ENCODE measurements at regions not wholly inside any gene's neighbourhood (a gene's known extent, or its start where the extent isn't known, plus 50 kb on each side); places are given as distances from the start of the nearest gene placed in this dataset.

GRCh38 chr16:80489173-80489572 is 51.6 kb upstream of the DYNLRB2 start:
- Mint-ChIP-seq H3K4me3 (no peak overlapping the region), H3K4me1 (ENCODE audit: low read depth) (no peaks in the 10 kb centered on the region), H3K27me3 (ENCODE audit: low read depth) (peaks cover 10% of the 10 kb centered on the region), H3K36me3 (ENCODE audit: low read depth) (no peaks in the 10 kb centered on the region), H3K27ac (no peak overlapping the region), H3K9me3 (ENCODE audit: insufficient read depth) (no peaks in the 10 kb centered on the region)
- no peak for ATAC-seq
- no peak for DNase-seq
- POLR2A ChIA-PET = no interaction called here
- CTCF ChIA-PET = no interaction called here

GRCh38 chr16:80488167-80488566 is 52.6 kb upstream of the DYNLRB2 start:
- no peak for ATAC-seq
- no peaks in the 10 kb centered on the region for H3K9me3 Mint-ChIP-seq (ENCODE audit: insufficient read depth)
- POLR2A ChIA-PET = no interaction called here
- no peaks in the 10 kb centered on the region for H3K4me1 Mint-ChIP-seq (ENCODE audit: low read depth)
- no peaks in the 10 kb centered on the region for H3K36me3 Mint-ChIP-seq (ENCODE audit: low read depth)
- no peak for DNase-seq
- peaks cover 10% of the 10 kb centered on the region for H3K27me3 Mint-ChIP-seq (ENCODE audit: low read depth)
- no peak overlapping the region for H3K4me3 Mint-ChIP-seq
- CTCF ChIA-PET = no interaction called here
- no peak overlapping the region for H3K27ac Mint-ChIP-seq

GRCh38 chr16:80480664-80481063 is 60.1 kb upstream of the DYNLRB2 start:
- H3K4me3 Mint-ChIP-seq = no peak overlapping the region
- CTCF ChIA-PET = no interaction called here
- no peaks in the 10 kb centered on the region for H3K36me3 Mint-ChIP-seq (ENCODE audit: low read depth)
- no peaks in the 10 kb centered on the region for H3K4me1 Mint-ChIP-seq (ENCODE audit: low read depth)
- H3K27ac Mint-ChIP-seq = no peak overlapping the region
- peaks cover 12% of the 10 kb centered on the region for H3K27me3 Mint-ChIP-seq (ENCODE audit: low read depth)
- H3K9me3 Mint-ChIP-seq (ENCODE audit: insufficient read depth) = no peaks in the 10 kb centered on the region
- no peak for ATAC-seq
- POLR2A ChIA-PET = no interaction called here
- DNase-seq = no peak

- no peaks in the 10 kb centered on the region for H3K4me1 Mint-ChIP-seq (ENCODE audit: low read depth)
- H3K36me3 Mint-ChIP-seq (ENCODE audit: low read depth) = no peaks in the 10 kb centered on the region
- H3K27me3 Mint-ChIP-seq (ENCODE audit: low read depth) = peaks cover 9% of the 10 kb centered on the region
- H3K27ac Mint-ChIP-seq = no peak overlapping the region
- DNase-seq (no peak), ATAC-seq (no peak)
- no peak overlapping the region for H3K4me3 Mint-ChIP-seq
- CTCF ChIA-PET = no interaction called here
- no peaks in the 10 kb centered on the region for H3K9me3 Mint-ChIP-seq (ENCODE audit: insufficient read depth)
- POLR2A ChIA-PET = no interaction called here
Observed at GRCh38 chr16:80477838-80478237, 63.0 kb upstream of the DYNLRB2 start.

GRCh38 chr16:80468029-80468428 is 72.8 kb upstream of the DYNLRB2 start:
- Mint-ChIP-seq H3K9me3 (ENCODE audit: insufficient read depth) (no peaks in the 10 kb centered on the region), H3K4me3 (no peak overlapping the region), H3K36me3 (ENCODE audit: low read depth) (no peaks in the 10 kb centered on the region), H3K27me3 (ENCODE audit: low read depth) (no peaks in the 10 kb centered on the region), H3K27ac (no peak overlapping the region), H3K4me1 (ENCODE audit: low read depth) (no peaks in the 10 kb centered on the region)
- ChIA-PET CTCF (interaction anchor here (1.1 kb wide), 1 partner anchor 9 kb away, joined by 3 read pairs; no protein-coding TSS in a partner anchor), POLR2A (no interaction called here)
- no peak for ATAC-seq
- DNase-seq = no peak

- H3K36me3 Mint-ChIP-seq (ENCODE audit: low read depth) = no peaks in the 10 kb centered on the region
- no peaks in the 10 kb centered on the region for H3K9me3 Mint-ChIP-seq (ENCODE audit: insufficient read depth)
- POLR2A ChIA-PET = no interaction called here
- peak; percentile 76 for ATAC-seq
- H3K27me3 Mint-ChIP-seq (ENCODE audit: low read depth) = no peaks in the 10 kb centered on the region
- H3K4me1 Mint-ChIP-seq (ENCODE audit: low read depth) = no peaks in the 10 kb centered on the region
- CTCF ChIA-PET = interaction anchor here (0.7 to 2.3 kb wide), 8 partner anchors 9 to 1188 kb away, joined by 3 to 12 read pairs (median 4); no protein-coding TSS in a partner anchor
- peak; percentile 63 for DNase-seq
- H3K27ac Mint-ChIP-seq = no peak overlapping the region
- H3K4me3 Mint-ChIP-seq = no peak overlapping the region
Observed at GRCh38 chr16:80466024-80466987, 74.5 kb upstream of the DYNLRB2 start.

GRCh38 chr16:80463751-80464495 is 76.9 kb upstream of the DYNLRB2 start:
- H3K36me3 Mint-ChIP-seq (ENCODE audit: low read depth) = no peaks in the 10 kb centered on the region
- H3K4me3 Mint-ChIP-seq = no peak overlapping the region
- CTCF ChIA-PET = interaction anchor here (0.9 kb wide), 1 partner anchor 35 kb away, joined by 3 read pairs; no protein-coding TSS in a partner anchor
- POLR2A ChIA-PET = no interaction called here
- DNase-seq (no peak), ATAC-seq (no peak)
- H3K27ac Mint-ChIP-seq = no peak overlapping the region
- H3K4me1 Mint-ChIP-seq (ENCODE audit: low read depth) = no peaks in the 10 kb centered on the region
- H3K9me3 Mint-ChIP-seq (ENCODE audit: insufficient read depth) = no peaks in the 10 kb centered on the region
- H3K27me3 Mint-ChIP-seq (ENCODE audit: low read depth) = peaks cover 4% of the 10 kb centered on the region

- ATAC-seq (no peak), DNase-seq (no peak)
- Mint-ChIP-seq H3K27ac (no peak overlapping the region), H3K36me3 (ENCODE audit: low read depth) (no peaks in the 10 kb centered on the region), H3K4me3 (no peak overlapping the region), H3K27me3 (ENCODE audit: low read depth) (peaks cover 4% of the 10 kb centered on the region), H3K9me3 (ENCODE audit: insufficient read depth) (no peaks in the 10 kb centered on the region), H3K4me1 (ENCODE audit: low read depth) (no peaks in the 10 kb centered on the region)
- ChIA-PET CTCF (interaction anchor here (0.9 kb wide), 1 partner anchor 34 kb away, joined by 3 read pairs; no protein-coding TSS in a partner anchor), POLR2A (no interaction called here)
Observed at GRCh38 chr16:80463326-80463725, 77.5 kb upstream of the DYNLRB2 start.

- CTCF ChIA-PET = interaction anchor here (0.9 kb wide), 1 partner anchor 34 kb away, joined by 3 read pairs; no protein-coding TSS in a partner anchor
- POLR2A ChIA-PET = no interaction called here
Observed at GRCh38 chr16:80462917-80463316, 77.9 kb upstream of the DYNLRB2 start.

GRCh38 chr16:80460988-80461387 is 79.8 kb upstream of the DYNLRB2 start:
- no peaks in the 10 kb centered on the region for H3K4me1 Mint-ChIP-seq (ENCODE audit: low read depth)
- no peaks in the 10 kb centered on the region for H3K9me3 Mint-ChIP-seq (ENCODE audit: insufficient read depth)
- H3K4me3 Mint-ChIP-seq = no peak overlapping the region
- DNase-seq (no peak), ATAC-seq (no peak)
- H3K27ac Mint-ChIP-seq = no peak overlapping the region
- ChIA-PET POLR2A (no interaction called here), CTCF (no interaction called here)
- peaks cover 9% of the 10 kb centered on the region for H3K27me3 Mint-ChIP-seq (ENCODE audit: low read depth)
- H3K36me3 Mint-ChIP-seq (ENCODE audit: low read depth) = no peaks in the 10 kb centered on the region

More at GRCh38 chr16:80462917-80463316, 77.9 kb upstream of the DYNLRB2 start:
- H3K27me3 Mint-ChIP-seq (ENCODE audit: low read depth) = peaks cover 4% of the 10 kb centered on the region
- H3K4me3 Mint-ChIP-seq = no peak overlapping the region
- H3K36me3 Mint-ChIP-seq (ENCODE audit: low read depth) = no peaks in the 10 kb centered on the region
- no peaks in the 10 kb centered on the region for H3K4me1 Mint-ChIP-seq (ENCODE audit: low read depth)
- no peak overlapping the region for H3K27ac Mint-ChIP-seq
- DNase-seq = no peak
- H3K9me3 Mint-ChIP-seq (ENCODE audit: insufficient read depth) = no peaks in the 10 kb centered on the region
- no peak for ATAC-seq

GRCh38 chr16:80459966-80460365 is 80.8 kb upstream of the DYNLRB2 start:
- Mint-ChIP-seq H3K4me1 (ENCODE audit: low read depth) (no peaks in the 10 kb centered on the region), H3K36me3 (ENCODE audit: low read depth) (no peaks in the 10 kb centered on the region), H3K4me3 (no peak overlapping the region), H3K27ac (no peak overlapping the region), H3K9me3 (ENCODE audit: insufficient read depth) (no peaks in the 10 kb centered on the region), H3K27me3 (ENCODE audit: low read depth) (peaks cover 9% of the 10 kb centered on the region)
- POLR2A ChIA-PET = no interaction called here
- no peak for ATAC-seq
- DNase-seq = no peak
- CTCF ChIA-PET = interaction anchor here (0.8 kb wide), 1 partner anchor 67 kb away, joined by 3 read pairs; no protein-coding TSS in a partner anchor

- Mint-ChIP-seq H3K36me3 (ENCODE audit: low read depth) (no peaks in the 10 kb centered on the region), H3K27me3 (ENCODE audit: low read depth) (peaks cover 9% of the 10 kb centered on the region), H3K4me1 (ENCODE audit: low read depth) (no peaks in the 10 kb centered on the region), H3K4me3 (no peak overlapping the region), H3K27ac (no peak overlapping the region), H3K9me3 (ENCODE audit: insufficient read depth) (no peaks in the 10 kb centered on the region)
- CTCF ChIA-PET = interaction anchor here (0.8 to 1.2 kb wide), 2 partner anchors 9 to 67 kb away, joined by 3 read pairs; no protein-coding TSS in a partner anchor
- ATAC-seq (no peak), DNase-seq (no peak)
- POLR2A ChIA-PET = no interaction called here
Observed at GRCh38 chr16:80459331-80459777, 81.4 kb upstream of the DYNLRB2 start.
